Endodermal cell (in vitro differentiated cells): ENCODE measurements at regions not wholly inside any gene's neighbourhood (a gene's known extent, or its start where the extent isn't known, plus 50 kb on each side); places are given as distances from the start of the nearest gene placed in this dataset.
"Not testable (repeated sequence)": the region's sequence is repeated elsewhere in the genome, so short reads cannot be mapped to it uniquely, and the experiment has no call there.

Experiments
- DNase-seq: peaks from one replicate; pipeline ENCODE4 v3.0.0-alpha.2; 2017
- H3K27ac ChIP-seq: 2 replicates; pipeline ENCODE4 v1.5.1; 2013; ENCODE audit warnings: mild to moderate bottlenecking, low read depth, low read length, moderate library complexity
- H3K27me3 ChIP-seq: 2 replicates; pipeline ENCODE4 v1.6.1; 2013; ENCODE audit warnings: mild to moderate bottlenecking, low read length, moderate library complexity; ENCODE audit not compliant: insufficient read depth, control insufficient read depth, poor library complexity, severe bottlenecking
- H3K36me3 ChIP-seq: 2 replicates; pipeline ENCODE4 v1.7.0; 2013; ENCODE audit warnings: mild to moderate bottlenecking, low read length, moderate library complexity; ENCODE audit not compliant: control insufficient read depth, insufficient read depth
- H3K4me1 ChIP-seq: one replicate; pipeline ENCODE4 v1.7.0; 2013; ENCODE audit warnings: low read length; ENCODE audit not compliant: control insufficient read depth, insufficient read depth
- H3K4me3 ChIP-seq: 2 replicates; pipeline ENCODE4 v1.5.1; 2013; ENCODE audit warnings: mild to moderate bottlenecking, low read length, moderate library complexity
- H3K9ac ChIP-seq: 2 replicates; pipeline ENCODE4 v1.6.1; 2013; ENCODE audit warnings: mild to moderate bottlenecking, low read length, moderate library complexity; ENCODE audit not compliant: poor library complexity, severe bottlenecking; ENCODE audit errors: extremely low read depth
- H3K9me3 ChIP-seq: 2 replicates; pipeline ENCODE4 v1.6.1; 2013; ENCODE audit warnings: mild to moderate bottlenecking, low read length, moderate library complexity; ENCODE audit not compliant: control insufficient read depth
- H3K27ac Mint-ChIP-seq: 2 replicates; pipeline ENCODE4 v1.8.0; 2020; ENCODE audit warnings: mixed read lengths
- H3K27me3 Mint-ChIP-seq: 2 replicates; pipeline ENCODE4 v1.8.0; 2021; ENCODE audit warnings: mild to moderate bottlenecking, mixed read lengths; ENCODE audit not compliant: insufficient read depth
- H3K36me3 Mint-ChIP-seq: 2 replicates; pipeline ENCODE4 v1.8.0; 2020; ENCODE audit warnings: low read depth, mixed read lengths
- H3K4me1 Mint-ChIP-seq: 2 replicates; pipeline ENCODE4 v1.8.0; 2020; ENCODE audit warnings: mixed read lengths
- H3K4me3 Mint-ChIP-seq: 2 replicates; pipeline ENCODE4 v1.8.0; 2020; ENCODE audit warnings: mild to moderate bottlenecking, moderate library complexity, mixed read lengths
- H3K9me3 Mint-ChIP-seq: 2 replicates; pipeline ENCODE4 v1.8.0; 2020; ENCODE audit warnings: mild to moderate bottlenecking, mixed read lengths
- CTCF ChIP-seq: fragments of 200-600 bp; sonication (generic); conservative IDR thresholded peaks from 2 replicates; pipeline ENCODE4 v1.5.0; 2021; ENCODE audit warnings: antibody characterized with exemption, mild to moderate bottlenecking
- WGBS, 2 experiments: methylation state at CpG; one replicate each; pipeline versions ENCODE4 v1.1.5 to v1.1.7; 2013; ENCODE audit warnings: missing lambda C conversion rate in 2 of 2, mixed read lengths in 1 of 2; ENCODE audit not compliant: insufficient coverage in 1 of 2, insufficient read length in 1 of 2; 5-methylcytosine and 5-hydroxymethylcytosine counted together

- WGBS, 2 experiments, result 90 to 93% methylated on average over 9 to 20 of the region's 20 CpGs
- no peak overlapping the region for H3K4me3 ChIP-seq
These were observed 92.1 kb downstream of the NPIPB11 start for GRCh38 chr16:29314292-29314934.

GRCh38 chr16:29313559-29314048 is 92.9 kb downstream of the NPIPB11 start:
- no peak overlapping the region for H3K9ac ChIP-seq
- Mint-ChIP-seq H3K4me1 (peaks cover 3% of the 10 kb centered on the region), H3K27ac (no peak overlapping the region), H3K4me3 (no peak overlapping the region), H3K36me3 (no peaks in the 10 kb centered on the region), H3K9me3 (no peaks in the 10 kb centered on the region), H3K27me3 (peaks cover 2% of the 10 kb centered on the region)
- no peaks in the 10 kb centered on the region for H3K4me1 ChIP-seq
- H3K27me3 ChIP-seq, result no peaks in the 10 kb centered on the region
- no peak overlapping the region for H3K4me3 ChIP-seq
- no peaks in the 10 kb centered on the region for H3K36me3 ChIP-seq
- H3K27ac ChIP-seq, result no peak overlapping the region
- 88 to 89% methylated on average over 9 of the region's 9 CpGs for WGBS, 2 experiments
- no peak for DNase-seq
- TF ChIP-seq CTCF, result no peak
- H3K9me3 ChIP-seq, result no peaks in the 10 kb centered on the region

More at GRCh38 chr16:29314292-29314934, 92.1 kb downstream of the NPIPB11 start:
- Histone ChIP-seq H3K36me3 (no peaks in the 10 kb centered on the region), H3K4me1 (no peaks in the 10 kb centered on the region), H3K27me3 (no peaks in the 10 kb centered on the region), H3K27ac (no peak overlapping the region), H3K9ac (no peak overlapping the region), H3K9me3 (no peaks in the 10 kb centered on the region)
- H3K27me3 Mint-ChIP-seq, result peaks cover 2% of the 10 kb centered on the region
- peaks cover 3% of the 10 kb centered on the region for H3K4me1 Mint-ChIP-seq
- H3K36me3 Mint-ChIP-seq, result no peaks in the 10 kb centered on the region
- TF ChIP-seq CTCF, result no peak
- H3K27ac Mint-ChIP-seq, result no peak overlapping the region
- no peak for DNase-seq
- no peaks in the 10 kb centered on the region for H3K9me3 Mint-ChIP-seq
- no peak overlapping the region for H3K4me3 Mint-ChIP-seq

- no peaks in the 10 kb centered on the region for H3K36me3 ChIP-seq
- Mint-ChIP-seq H3K4me1 (peaks cover 3% of the 10 kb centered on the region), H3K4me3 (no peak overlapping the region), H3K9me3 (no peaks in the 10 kb centered on the region), H3K36me3 (no peaks in the 10 kb centered on the region), H3K27ac (no peak overlapping the region), H3K27me3 (peaks cover 2% of the 10 kb centered on the region)
- no peak overlapping the region for H3K4me3 ChIP-seq
- DNase-seq, result no peak
- no peaks in the 10 kb centered on the region for H3K4me1 ChIP-seq
- no peak overlapping the region for H3K27ac ChIP-seq
- no peak overlapping the region for H3K9ac ChIP-seq
- 87 to 91% methylated on average over 28 to 33 of the region's 33 CpGs for WGBS, 2 experiments
- H3K27me3 ChIP-seq, result no peaks in the 10 kb centered on the region
- TF ChIP-seq CTCF, result no peak
- no peaks in the 10 kb centered on the region for H3K9me3 ChIP-seq
These were observed 93.5 kb downstream of the NPIPB11 start for GRCh38 chr16:29312835-29313558.

GRCh38 chr16:29312345-29312675 is 94.2 kb downstream of the NPIPB11 start:
- WGBS, 2 experiments, result 93 to 99% methylated on average over 18 of the region's 18 CpGs
- H3K27me3 Mint-ChIP-seq, result not testable (repeated sequence)

More at GRCh38 chr16:29312345-29312675, 94.2 kb downstream of the NPIPB11 start:
- not testable (repeated sequence) for H3K9me3 Mint-ChIP-seq, H3K4me3 Mint-ChIP-seq, H3K36me3 ChIP-seq, H3K27me3 ChIP-seq, H3K27ac ChIP-seq, H3K4me1 ChIP-seq, H3K9me3 ChIP-seq, DNase-seq, H3K36me3 Mint-ChIP-seq, H3K9ac ChIP-seq, H3K4me1 Mint-ChIP-seq, H3K4me3 ChIP-seq, H3K27ac Mint-ChIP-seq
